RPMI8226 (cell line): ENCODE measurements at regions not wholly inside any gene's neighbourhood (a gene's known extent, or its start where the extent isn't known, plus 50 kb on each side); places are given as distances from the start of the nearest gene placed in this dataset.

ENCODE experiments used
- DNase-seq: peaks from one replicate; pipeline ENCODE4 v3.0.0-alpha.2; 2015

DNA sequence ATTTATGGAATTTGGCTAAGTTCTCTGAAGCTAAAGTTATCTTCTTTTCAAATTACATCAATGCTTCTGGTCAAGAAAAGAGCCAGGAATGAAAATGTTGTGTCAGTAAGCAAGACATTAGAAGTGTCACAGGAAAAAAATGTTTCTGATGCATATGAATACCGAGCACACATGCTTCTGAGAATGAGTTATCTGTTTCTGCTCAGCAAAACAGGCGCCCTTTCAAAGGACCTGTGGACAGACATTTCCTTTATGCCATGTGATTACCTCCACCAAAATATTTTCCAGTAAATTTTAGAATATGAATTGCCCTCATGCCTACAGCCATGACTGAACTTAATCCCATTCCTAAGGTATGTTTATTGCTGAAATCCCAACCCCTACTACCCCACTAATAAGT, 55.4 kb upstream of the RNF180 start:
- DNase-seq = no peak

DNA sequence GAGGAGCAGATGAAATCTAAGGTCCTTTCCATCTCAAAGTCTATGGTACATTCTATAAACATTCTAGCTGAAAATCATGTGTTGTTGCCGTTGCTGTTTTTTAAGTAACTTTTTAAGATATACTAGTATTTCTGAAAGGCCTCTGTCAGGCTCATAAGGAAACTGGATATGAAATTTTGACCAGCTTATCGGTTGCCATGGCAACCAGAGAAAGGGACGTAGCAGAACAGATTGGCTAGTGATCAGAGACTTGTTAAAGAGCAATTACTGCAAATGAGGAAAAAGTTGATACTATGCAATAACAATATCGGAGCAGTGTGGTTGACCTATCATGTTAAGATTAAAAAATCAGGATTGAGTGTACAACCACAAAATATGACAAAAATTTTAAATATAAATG, 57.0 kb upstream of the RNF180 start:
- DNase-seq = no peak

DNA sequence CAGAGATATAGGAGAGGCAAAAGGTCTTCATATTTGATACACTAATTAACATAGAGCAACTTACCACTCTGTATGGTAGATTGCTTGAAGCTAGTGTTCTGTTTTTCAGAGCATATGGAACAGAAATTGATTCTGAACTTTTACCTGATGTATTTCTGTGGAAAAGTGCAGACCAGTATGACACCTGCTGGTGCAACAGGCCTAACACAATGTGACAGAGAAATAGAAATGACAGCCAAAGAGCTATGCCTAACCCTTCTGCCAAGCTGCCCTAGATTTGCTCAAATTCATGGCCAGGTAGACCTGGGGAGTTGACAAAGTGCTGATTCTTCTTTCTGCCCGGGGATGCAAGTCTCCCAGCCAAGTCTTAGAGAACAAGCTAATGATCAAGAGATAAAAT, 65.4 kb upstream of the RNF180 start:
- DNase-seq = no peak

GRCh38 chr5:64096771-64097170, 68.9 kb upstream of the RNF180 start:
- no peak for DNase-seq

GRCh38 chr5:64077589-64077988, 88.1 kb upstream of the RNF180 start:
- DNase-seq = no peak

DNA sequence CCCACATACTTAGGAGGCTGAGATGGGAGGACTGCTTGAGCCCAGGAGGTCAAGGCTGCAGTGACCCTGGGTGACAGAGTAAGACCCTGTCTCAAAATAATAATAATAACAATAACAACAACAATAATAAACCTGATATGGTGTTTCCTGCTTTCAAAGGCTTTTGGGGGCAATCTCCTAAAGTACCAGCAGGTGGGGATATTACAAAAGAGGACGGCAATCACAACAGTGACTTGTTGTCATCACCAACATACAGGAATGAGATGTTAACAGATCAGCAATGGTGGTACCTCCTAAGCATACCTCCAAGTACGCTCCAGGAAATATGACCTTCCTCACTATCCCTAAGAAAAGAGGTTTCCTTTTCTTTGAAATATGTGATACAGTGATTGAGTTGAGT, 91.1 kb upstream of the RNF180 start:
- peak; percentile 56 for DNase-seq

DNA sequence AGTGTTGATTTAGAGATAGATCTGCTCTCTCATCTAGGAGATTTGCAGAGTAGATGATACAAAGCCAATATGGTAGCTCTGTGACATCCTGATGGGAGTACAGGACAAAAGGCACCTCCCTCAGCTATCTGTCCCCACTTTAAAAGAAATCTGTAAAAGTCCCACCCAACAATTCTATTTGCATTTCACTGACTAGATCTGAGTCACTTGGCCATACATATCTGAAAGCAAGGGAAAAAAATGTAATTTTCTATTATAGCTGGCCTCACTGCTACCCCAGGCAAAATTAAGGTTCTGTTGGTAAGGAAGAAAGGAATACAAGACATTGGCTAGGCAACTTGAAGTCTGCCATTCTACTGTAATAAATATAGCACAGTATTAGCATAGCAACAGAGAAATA, 96.2 kb upstream of the RNF180 start:
- DNase-seq = no peak

- DNase-seq = no peak
Measured at GRCh38 chr5:64050296-64050695, 88.1 kb upstream of the HTR1A start.

- DNase-seq = no peak
Measured at GRCh38 chr5:64040490-64040889, 78.2 kb upstream of the HTR1A start.

GRCh38 chr5:64026493-64026892, 64.2 kb upstream of the HTR1A start:
- DNase-seq = no peak

DNA sequence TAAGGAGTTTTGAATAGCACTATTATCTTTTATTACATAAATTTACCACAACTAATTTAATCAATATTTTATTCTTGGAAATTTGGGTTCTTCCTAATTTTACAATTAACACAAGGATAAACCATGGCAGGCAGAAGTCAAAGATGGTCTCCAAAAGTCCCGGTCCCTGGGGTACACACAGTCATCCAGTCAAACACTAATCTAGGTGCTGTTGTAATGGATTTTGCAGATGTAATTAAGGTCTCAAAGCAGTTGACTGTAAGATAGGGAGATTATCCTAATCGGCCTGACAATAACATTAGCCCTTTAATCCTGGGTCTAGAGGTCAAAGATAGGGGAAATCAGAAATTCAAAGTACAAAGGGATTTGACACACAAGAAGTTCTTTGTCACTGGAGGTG, 57.5 kb upstream of the HTR1A start:
- no peak for DNase-seq

DNA sequence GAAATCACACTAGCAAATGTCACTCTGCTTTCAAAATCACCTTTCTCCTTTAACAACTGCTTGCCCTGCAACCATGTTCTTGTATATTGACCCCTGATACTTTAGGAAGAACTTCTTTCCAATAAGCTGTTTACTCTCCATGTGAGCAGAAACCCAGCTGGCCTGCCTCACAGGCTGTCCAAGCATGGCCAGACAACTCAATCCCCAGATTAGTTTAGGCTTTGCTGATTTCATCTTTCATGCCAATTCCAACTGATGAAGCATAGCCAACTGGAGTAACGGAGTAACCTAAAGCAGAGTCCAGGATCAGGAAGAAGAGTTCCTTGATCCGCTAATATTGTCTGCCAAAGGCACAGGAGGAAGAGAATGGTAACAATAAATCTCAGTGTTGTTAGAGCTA, 56.7 kb upstream of the HTR1A start:
- DNase-seq = no peak

DNA sequence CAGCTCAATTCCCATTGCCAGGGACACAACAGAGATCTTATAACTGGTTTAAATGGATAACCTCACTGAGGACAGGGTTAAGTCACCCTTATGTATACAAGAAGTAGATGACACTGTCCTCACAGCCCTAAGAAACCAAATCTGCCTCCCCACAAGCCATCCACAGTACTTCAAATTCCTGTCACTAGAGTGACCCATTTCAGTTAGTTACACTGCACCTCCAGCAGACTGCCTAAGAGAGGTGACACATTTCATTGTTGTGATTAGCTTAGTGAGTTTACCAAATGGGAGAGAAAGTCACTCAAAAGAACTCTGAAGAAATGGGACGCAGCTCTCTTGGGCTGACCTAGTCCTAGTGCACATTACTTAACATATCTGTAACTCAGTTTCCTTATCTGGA, 53.6 kb upstream of the HTR1A start:
- DNase-seq = no peak
